Astrocyte of the spinal cord (primary cell): ENCODE measurements at regions not wholly inside any gene's neighbourhood (a gene's known extent, or its start where the extent isn't known, plus 50 kb on each side); places are given as distances from the start of the nearest gene placed in this dataset.
"Not testable (repeated sequence)": the region's sequence is repeated elsewhere in the genome, so short reads cannot be mapped to it uniquely, and the experiment has no call there.

ENCODE experiments used
- DNase-seq: peaks from one replicate; pipeline ENCODE4 v3.0.0; 2011; ENCODE audit warnings: low read depth, low spot score
- H3K4me3 ChIP-seq: 2 replicates; pipeline ENCODE4 v1.5.1; 2011; ENCODE audit warnings: low read depth, mild to moderate bottlenecking, low read length, moderate library complexity
- CTCF ChIP-seq: IDR thresholded peaks from 2 replicates; pipeline ENCODE4 v1.5.1; 2012; ENCODE audit warnings: low read depth, mild to moderate bottlenecking, low read length, inconsistent platforms
- in situ Hi-C: cut with HindIII; loops from 2 replicates; pipeline ENCODE4 v1.10.0; 2017; ENCODE audit warnings: low sequenced_read_pairs

- no peak for TF ChIP-seq CTCF
- DNase-seq = no peak
- in situ Hi-C loops = no loop called here
- H3K4me3 ChIP-seq = no peak overlapping the region
Measured at GRCh38 chr9:96107436-96107835, 194.5 kb downstream of the HSD17B3 start.

- TF ChIP-seq CTCF = no peak
- H3K4me3 ChIP-seq = no peak overlapping the region
- in situ Hi-C loops = no loop called here
- no peak for DNase-seq
Measured at GRCh38 chr9:96100385-96101300, 201.3 kb downstream of the HSD17B3 start.

- in situ Hi-C loops, DNase-seq, H3K4me3 ChIP-seq: not testable (repeated sequence)
Measured at GRCh38 chr9:96090630-96091029, 211.3 kb downstream of the HSD17B3 start.

GRCh38 chr9:96089452-96090085, 212.4 kb downstream of the HSD17B3 start:
- no peak overlapping the region for H3K4me3 ChIP-seq
- DNase-seq = no peak
- in situ Hi-C loops = no loop called here
- no peak for TF ChIP-seq CTCF

- DNase-seq = no peak
- in situ Hi-C loops = no loop called here
- H3K4me3 ChIP-seq = no peak overlapping the region
- no peak for TF ChIP-seq CTCF
Measured at GRCh38 chr9:96088510-96088909, 213.0 kb downstream of the ERCC6L2 start.

- H3K4me3 ChIP-seq = no peak overlapping the region
- DNase-seq = no peak
- in situ Hi-C loops = no loop called here
- TF ChIP-seq CTCF = no peak
Measured at GRCh38 chr9:96087669-96088299, 212.3 kb downstream of the ERCC6L2 start.
